PC-9 (cell line): ENCODE measurements at regions not wholly inside any gene's neighbourhood (a gene's known extent, or its start where the extent isn't known, plus 50 kb on each side); places are given as distances from the start of the nearest gene placed in this dataset.

Source experiments
- EZH2 ChIP-seq: fragments of 200-600 bp; sonication (generic); IDR thresholded peaks from 2 replicates; pipeline ENCODE4 v1.8.0; 2017; ENCODE audit warnings: antibody characterized with exemption, low read depth
- TF ChIP-seq, protein P1 (sequence below): fragments of 200-600 bp; sonication (generic); conservative IDR thresholded peaks from 2 replicates; pipeline ENCODE4 v1.6.1; 2017; ENCODE audit warnings: mixed run types, antibody characterized with exemption, mild to moderate bottlenecking, moderate library complexity

- TF ChIP-seq, protein P1, sequence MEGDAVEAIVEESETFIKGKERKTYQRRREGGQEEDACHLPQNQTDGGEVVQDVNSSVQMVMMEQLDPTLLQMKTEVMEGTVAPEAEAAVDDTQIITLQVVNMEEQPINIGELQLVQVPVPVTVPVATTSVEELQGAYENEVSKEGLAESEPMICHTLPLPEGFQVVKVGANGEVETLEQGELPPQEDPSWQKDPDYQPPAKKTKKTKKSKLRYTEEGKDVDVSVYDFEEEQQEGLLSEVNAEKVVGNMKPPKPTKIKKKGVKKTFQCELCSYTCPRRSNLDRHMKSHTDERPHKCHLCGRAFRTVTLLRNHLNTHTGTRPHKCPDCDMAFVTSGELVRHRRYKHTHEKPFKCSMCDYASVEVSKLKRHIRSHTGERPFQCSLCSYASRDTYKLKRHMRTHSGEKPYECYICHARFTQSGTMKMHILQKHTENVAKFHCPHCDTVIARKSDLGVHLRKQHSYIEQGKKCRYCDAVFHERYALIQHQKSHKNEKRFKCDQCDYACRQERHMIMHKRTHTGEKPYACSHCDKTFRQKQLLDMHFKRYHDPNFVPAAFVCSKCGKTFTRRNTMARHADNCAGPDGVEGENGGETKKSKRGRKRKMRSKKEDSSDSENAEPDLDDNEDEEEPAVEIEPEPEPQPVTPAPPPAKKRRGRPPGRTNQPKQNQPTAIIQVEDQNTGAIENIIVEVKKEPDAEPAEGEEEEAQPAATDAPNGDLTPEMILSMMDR, result no peak
- TF ChIP-seq EZH2, result no peak
Measured at GRCh38 chr1:61515096-61515495, 209.8 kb downstream of the TM2D1 start.
